HG03354 (cell line): ENCODE measurements at regions not wholly inside any gene's neighbourhood (a gene's known extent, or its start where the extent isn't known, plus 50 kb on each side); places are given as distances from the start of the nearest gene placed in this dataset.

ENCODE experiments used
- ATAC-seq: cut with Tn5 transposase; IDR thresholded peaks from one replicate; pipeline ENCODE4 v1.9.1; 2021; ENCODE audit warnings: mild to moderate bottlenecking; ENCODE audit not compliant: unreplicated experiment, poor library complexity, severe bottlenecking

DNA sequence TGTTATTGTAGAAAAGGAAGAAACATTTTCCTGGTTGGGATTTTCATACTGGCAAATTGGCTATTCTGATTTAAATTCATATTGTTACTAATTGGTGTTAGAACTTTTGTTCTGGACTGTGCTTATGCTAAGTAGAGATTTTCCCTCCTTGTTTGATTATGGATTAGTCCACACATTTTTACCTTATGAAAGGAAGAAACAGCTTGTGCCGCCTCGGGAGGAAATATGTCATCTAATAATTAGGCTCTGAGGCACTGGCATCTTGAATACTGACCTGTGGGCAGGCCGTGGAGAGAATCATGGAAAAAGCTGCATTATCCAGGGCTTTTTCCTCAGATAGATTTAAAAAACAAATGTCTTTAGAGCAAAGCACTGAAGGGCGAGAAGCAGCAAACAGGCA, 344.3 kb upstream of the TBL1XR1 start:
- ATAC-seq = no peak

GRCh38 chr3:177545964-177546363, 348.7 kb upstream of the TBL1XR1 start:
- no peak for ATAC-seq

- ATAC-seq = no peak
Measured at GRCh38 chr3:177547711-177548350, 350.5 kb upstream of the TBL1XR1 start.

GRCh38 chr3:177550667-177551066, 353.4 kb upstream of the TBL1XR1 start:
- no peak for ATAC-seq

GRCh38 chr3:177551431-177551836, 354.2 kb upstream of the TBL1XR1 start:
- ATAC-seq = no peak

DNA sequence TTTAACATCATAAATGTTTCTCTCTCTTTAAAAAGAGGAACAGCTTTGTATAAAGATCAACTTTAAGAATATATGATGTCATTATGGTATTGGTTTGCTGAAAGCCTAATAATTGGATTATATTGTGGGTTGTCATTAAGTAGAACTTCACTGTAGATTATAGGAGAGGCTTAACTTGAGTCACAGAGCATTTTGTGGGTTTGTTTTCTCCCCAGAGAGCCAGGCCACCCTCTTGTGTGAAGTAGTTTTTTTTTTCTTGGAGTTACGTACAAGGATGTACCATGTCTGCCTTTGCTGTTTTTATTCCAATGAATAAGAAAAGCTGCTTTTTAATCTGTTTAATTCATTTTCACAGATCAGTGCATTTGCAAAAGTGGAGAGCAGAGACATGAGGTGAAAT, 354.8 kb upstream of the TBL1XR1 start:
- no peak for ATAC-seq

- ATAC-seq = no peak
Measured at GRCh38 chr3:177553012-177553411, 355.7 kb upstream of the TBL1XR1 start.

- ATAC-seq = no peak
Measured at GRCh38 chr3:177553579-177553978, 356.3 kb upstream of the TBL1XR1 start.

DNA sequence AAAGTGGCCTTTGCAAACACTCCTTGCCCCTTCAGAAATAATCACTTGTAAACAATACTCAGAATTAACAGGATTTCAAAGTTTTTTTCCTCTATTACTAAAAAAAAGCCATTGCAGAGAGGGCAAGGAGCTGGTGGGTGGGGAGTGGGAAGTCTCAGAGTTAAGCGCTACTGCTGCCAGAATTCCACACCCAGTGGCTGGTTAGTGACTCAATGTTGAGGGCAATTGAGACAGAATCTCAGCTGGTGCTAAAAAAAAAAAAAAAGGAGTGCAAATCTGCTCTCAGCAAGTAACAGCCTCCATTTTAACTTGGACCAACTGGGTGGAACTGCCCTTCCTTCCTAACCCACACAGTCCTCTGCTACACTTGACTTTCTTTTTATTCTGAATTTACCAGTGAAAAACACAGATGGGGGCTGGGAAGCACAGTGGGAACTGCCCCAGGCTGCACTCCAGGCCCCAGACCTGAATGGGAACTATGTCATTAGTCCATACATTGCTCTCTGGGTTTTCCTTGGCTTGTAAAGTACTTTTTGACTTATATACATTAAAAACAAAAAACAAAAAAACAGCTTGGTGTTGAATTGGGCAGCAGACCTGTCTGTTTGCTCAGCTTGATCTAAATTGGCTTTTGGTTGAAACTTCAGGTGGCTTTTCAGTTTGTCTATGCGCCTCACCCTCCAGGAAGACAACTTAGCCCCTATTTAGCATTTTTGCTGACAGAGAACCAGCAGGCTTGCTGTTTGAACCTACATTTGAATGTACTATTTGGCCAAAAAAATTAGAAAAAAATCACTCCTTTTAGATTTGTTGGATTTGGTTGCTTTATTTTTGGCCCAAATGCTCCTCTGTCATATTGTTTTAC, 357.8 kb upstream of the TBL1XR1 start:
- no peak for ATAC-seq

DNA sequence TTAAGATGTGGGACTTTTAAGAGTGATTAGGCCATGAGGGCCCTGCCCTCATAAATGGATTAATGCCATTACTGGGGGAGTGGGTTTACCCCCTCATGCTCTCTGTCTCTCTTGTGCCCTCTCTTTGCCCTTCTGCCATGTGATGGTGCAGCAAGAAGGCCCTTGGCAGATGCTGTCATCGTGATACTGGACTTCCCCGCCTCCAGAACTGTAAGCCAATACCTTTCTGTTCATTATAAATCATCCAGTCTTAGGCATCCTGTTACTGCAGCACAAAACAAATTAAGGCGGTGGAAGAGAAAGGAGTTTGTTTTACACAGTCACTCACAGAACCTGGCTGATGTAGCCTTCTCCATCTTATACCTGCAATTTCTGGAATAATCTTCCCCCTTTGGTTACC, 360.3 kb upstream of the TBL1XR1 start:
- no peak for ATAC-seq

DNA sequence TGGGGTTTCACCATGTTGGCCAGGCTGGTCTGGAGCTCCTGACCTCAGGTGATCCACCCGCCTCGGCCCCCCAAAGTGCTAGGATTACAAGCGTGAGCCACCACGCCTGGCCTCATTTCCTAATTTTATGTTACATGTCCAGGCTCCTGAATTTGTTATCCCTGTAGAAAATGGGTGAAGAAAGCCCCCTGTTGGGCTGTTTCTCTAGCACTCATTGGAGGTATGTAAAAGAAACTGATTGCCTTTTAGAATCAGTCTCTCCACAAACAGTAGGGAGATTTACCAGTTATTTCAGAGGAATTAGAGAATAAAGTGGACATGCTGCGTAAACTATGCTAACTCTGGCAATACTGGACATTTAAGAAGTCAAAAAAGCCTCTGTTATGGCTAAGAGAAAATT, 364.1 kb upstream of the TBL1XR1 start:
- ATAC-seq = no peak

DNA sequence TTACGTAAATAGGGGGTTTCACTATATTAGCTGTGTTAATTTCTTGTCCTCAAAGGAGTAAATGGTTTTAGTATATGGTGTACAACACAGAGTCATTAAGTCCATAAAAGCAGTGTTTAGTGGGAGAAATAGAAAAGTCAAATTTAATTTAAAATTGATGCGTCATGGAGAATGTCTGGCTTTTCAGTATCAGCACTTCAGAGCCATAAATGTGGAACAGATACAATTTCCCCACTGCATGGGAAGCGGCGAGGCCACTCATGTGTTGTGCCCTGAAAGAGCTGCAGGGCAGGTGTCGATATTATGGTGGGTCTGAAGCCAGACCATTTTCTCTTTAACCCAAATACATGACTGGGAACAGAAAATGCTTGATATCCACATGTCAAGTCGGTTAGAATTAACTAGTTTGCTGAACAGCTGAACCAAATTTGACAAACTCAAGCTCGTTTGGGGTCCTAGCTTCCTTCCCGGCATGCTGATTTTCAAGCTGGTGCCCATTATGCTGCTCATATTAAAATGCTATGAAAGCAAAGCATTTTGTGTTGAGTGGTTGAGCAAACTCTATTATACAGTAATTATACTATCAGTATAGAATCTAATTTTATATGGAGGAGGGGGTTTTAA, 364.6 kb upstream of the TBL1XR1 start:
- ATAC-seq = no peak

GRCh38 chr3:177563243-177563780, 366.0 kb upstream of the TBL1XR1 start:
- no peak for ATAC-seq

- no peak for ATAC-seq
Measured at GRCh38 chr3:177563792-177564191, 366.5 kb upstream of the TBL1XR1 start.

DNA sequence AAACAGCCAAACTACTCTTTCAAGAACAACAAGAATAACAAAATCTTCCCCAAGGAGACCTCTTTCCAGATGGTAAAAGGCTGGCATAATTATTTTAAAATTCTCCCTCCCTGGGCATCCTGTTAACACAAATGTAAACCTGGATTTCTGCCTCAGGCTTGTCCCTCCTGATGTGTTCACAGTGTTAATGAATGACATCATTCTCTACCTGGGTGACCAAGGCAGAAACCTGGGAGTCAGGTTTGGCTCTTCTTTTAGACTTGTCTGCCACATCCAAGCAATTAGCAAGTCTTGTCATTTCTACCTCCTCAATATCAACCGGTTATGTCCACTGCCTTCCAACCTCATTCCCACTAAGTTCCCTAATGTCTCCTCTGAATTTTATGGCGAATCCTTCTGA, 368.7 kb upstream of the TBL1XR1 start:
- ATAC-seq = no peak

- ATAC-seq = no peak
Measured at GRCh38 chr3:177567833-177568232, 370.6 kb upstream of the TBL1XR1 start.

- ATAC-seq = no peak
Measured at GRCh38 chr3:177569193-177569592, 371.9 kb upstream of the TBL1XR1 start.

- ATAC-seq = no peak
Measured at GRCh38 chr3:177569875-177570657, 372.8 kb upstream of the TBL1XR1 start.

GRCh38 chr3:177571271-177571943, 374.1 kb upstream of the TBL1XR1 start:
- ATAC-seq = no peak
